ENCODE measurements at regions not wholly inside any gene's neighbourhood (a gene's known extent, or its start where the extent isn't known, plus 50 kb on each side); places are given as distances from the start of the nearest gene placed in this dataset.

DNA sequence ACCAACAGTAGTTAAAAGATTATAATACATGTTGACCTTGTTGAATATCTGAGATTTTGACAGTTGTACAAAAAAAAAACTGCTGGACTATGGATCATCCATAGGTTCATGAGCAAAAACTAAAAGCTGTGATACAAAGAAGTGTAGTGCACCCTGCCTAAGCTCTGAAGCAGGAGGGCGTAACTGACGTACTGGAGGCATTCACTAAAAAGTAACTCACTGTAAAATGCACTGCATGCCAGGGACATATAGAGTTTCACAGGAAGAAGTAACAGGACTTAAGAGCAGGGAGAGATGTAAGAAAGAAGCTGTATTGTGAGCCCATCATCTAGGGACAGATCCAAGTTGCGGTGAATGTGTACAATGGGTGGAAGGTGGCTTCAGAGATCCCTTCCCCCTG, 177.9 kb downstream of the IRS2 start:
- H3K4me3 Mint-ChIP-seq = no peak overlapping the region
- H3K27ac Mint-ChIP-seq = no peak overlapping the region

DNA sequence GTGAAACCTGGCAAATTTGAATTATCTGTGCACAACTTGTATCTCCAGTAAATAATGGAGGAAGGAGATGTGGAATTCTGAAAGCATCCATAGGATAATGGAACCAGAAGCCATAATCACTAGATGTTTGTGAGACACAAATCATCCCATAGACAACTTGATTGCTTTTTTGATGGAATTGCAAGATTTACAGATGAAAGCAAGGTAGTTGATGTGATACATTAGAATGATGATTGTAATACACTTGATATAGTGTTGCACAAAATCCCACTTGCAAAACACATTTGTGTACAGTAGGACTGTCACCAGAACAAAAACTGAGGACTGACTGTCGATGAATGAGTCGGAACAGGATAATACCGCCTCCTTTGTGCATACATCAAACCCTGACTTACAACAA, 178.3 kb downstream of the IRS2 start:
- Mint-ChIP-seq H3K36me3 (no peaks in the 10 kb centered on the region), H3K4me3 (no peak overlapping the region), H3K4me1 (no peaks in the 10 kb centered on the region), H3K9me3 (peaks cover 2 to 13% (median 6%) of the 10 kb centered on the region in 3 donors), H3K27me3 (no peaks in the 10 kb centered on the region), H3K27ac (no peak overlapping the region)

More for the DNA sequence above, 177.9 kb downstream of the IRS2 start:
- H3K4me1 Mint-ChIP-seq = no peaks in the 10 kb centered on the region
- no peaks in the 10 kb centered on the region for H3K36me3 Mint-ChIP-seq
- H3K27me3 Mint-ChIP-seq = no peaks in the 10 kb centered on the region
- H3K9me3 Mint-ChIP-seq = peaks cover 2 to 13% (median 6%) of the 10 kb centered on the region in 3 donors

DNA sequence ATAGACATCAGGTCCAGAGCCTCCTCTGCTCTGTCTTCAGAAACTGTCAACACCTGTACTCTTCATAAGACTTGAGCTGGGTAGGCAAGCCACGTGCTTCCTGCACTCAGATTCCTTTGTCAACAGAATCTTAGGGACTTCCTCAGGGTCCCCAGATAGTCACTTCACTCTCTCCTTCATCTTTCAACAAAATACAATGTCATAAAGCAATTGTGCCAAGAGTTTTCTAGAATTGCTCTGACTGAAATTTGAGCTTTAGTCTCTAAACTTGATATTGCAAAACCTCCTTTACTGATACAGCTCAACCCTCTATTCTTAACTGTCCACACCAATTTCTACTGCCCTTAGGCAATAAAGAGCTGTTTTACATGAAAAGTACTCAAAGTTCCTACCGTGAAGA, 179.9 kb downstream of the IRS2 start:
- Mint-ChIP-seq H3K4me3 (no peak overlapping the region), H3K4me1 (no peaks in the 10 kb centered on the region), H3K36me3 (no peaks in the 10 kb centered on the region), H3K9me3 (peaks cover 2 to 13% (median 6%) of the 10 kb centered on the region in 3 donors), H3K27ac (no peak overlapping the region), H3K27me3 (no peaks in the 10 kb centered on the region)

DNA sequence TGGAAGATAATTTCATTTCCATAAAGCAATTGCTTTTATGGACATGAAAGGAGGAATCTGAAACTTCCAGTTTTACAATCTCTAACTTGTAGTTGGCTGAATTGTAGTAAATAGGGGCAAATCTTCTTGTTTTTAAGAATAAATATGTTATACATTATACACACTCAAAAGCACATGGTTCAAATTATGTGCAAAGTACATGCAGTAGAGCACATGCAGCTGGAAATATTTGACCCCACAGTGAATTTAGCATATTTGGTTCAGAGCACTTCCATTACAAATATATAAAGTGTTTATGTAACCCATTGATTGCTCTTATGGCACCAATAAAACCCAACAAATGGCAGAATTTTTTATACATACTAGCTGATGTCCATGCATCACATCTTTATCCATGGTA, 180.5 kb downstream of the IRS2 start:
- Mint-ChIP-seq H3K4me3 (no peak overlapping the region), H3K4me1 (no peaks in the 10 kb centered on the region), H3K27me3 (peaks cover 1% of the 10 kb centered on the region), H3K27ac (no peak overlapping the region), H3K36me3 (no peaks in the 10 kb centered on the region), H3K9me3 (peaks cover 2 to 13% (median 6%) of the 10 kb centered on the region in 3 donors)

DNA sequence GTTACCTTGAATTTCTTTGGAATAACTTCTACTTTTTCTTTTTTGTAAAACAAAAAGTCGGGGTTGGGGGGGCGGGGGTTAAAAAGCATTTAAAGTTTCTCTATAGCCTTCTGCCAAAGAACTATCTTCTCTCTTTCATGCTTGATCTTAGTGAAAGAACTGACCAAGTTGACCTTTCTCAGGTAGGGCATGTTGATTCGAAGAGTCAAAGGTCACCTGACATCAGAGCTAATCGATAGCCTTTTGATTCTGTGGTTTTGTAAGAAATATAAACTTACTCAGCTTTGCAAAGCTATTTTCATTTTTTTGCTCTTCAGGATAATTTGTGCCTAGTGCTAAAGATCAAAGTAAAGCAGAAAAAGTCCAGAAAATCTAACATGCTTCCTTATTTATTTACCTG, 181.5 kb downstream of the IRS2 start:
- Mint-ChIP-seq H3K36me3 (no peaks in the 10 kb centered on the region), H3K4me3 (no peak overlapping the region), H3K27ac (no peak overlapping the region), H3K27me3 (peaks cover 1% of the 10 kb centered on the region), H3K4me1 (no peaks in the 10 kb centered on the region), H3K9me3 (peaks cover 2 to 13% (median 6%) of the 10 kb centered on the region in 3 donors)

DNA sequence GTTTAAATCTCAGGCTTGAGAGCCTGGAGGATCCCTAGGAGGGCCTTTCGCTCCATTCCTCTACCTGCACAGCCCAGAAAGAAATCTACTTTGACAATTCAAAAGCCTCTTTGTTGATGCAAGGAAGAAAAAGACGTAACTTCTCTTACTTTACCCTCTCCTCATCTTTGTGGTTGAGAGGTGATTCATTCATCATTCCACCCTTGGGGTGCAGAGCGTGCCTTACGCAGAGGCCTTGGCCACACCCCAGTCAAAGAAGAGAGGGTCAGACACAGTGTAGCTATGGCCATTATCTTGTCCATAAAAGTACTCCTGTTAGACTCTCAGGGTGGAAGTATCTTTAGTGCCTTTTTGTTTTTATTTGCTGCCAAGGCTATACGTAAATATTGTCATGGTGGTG, 184.0 kb downstream of the IRS2 start:
- Mint-ChIP-seq H3K36me3 (no peaks in the 10 kb centered on the region), H3K4me3 (no peak overlapping the region), H3K9me3 (peaks cover 0 to 4% (median 3%) of the 10 kb centered on the region in 3 donors), H3K4me1 (no peaks in the 10 kb centered on the region), H3K27me3 (peaks cover 1% of the 10 kb centered on the region), H3K27ac (no peak overlapping the region)

DNA sequence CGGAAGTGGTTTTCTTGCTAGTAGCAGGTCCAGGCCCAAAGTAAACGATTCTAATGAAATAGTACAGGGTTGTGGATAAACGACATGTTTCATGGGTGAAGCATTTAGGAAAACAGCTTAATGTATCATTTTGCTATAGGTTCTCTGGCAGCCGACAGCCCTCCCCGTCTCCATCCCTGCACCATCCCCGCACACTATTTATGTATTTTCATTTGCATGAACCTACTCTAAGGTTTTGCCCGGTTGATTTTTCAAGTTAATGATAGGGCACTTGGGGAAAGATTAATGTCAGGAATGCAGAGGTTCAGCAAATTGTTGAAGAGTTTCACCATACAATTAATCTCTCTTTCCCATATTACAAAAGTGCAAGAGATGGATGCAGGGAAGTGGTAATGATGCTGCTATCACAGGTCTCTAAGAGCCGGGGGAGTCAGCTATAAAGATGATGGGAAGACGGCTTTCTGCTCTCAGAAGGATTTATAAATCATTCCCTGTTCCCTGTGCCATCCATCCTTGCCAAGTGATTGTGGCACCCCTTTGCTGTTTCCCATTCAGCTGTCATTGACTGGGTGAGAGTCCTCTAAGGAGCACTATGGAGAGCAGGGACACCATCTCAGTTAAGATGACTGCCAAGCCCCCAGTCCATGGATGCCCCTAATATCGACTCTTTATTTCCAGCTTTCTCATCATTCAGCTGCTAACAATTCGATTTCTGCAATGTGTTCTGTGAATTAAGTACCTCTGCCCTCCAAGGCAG, 186.3 kb downstream of the IRS2 start:
- Mint-ChIP-seq H3K9me3 (peaks cover 0 to 3% (median under 1%) of the 10 kb centered on the region in 3 donors), H3K4me1 (no peaks in the 10 kb centered on the region), H3K27me3 (peaks cover 1% of the 10 kb centered on the region), H3K4me3 (no peak overlapping the region), H3K36me3 (no peaks in the 10 kb centered on the region), H3K27ac (no peak overlapping the region)

DNA sequence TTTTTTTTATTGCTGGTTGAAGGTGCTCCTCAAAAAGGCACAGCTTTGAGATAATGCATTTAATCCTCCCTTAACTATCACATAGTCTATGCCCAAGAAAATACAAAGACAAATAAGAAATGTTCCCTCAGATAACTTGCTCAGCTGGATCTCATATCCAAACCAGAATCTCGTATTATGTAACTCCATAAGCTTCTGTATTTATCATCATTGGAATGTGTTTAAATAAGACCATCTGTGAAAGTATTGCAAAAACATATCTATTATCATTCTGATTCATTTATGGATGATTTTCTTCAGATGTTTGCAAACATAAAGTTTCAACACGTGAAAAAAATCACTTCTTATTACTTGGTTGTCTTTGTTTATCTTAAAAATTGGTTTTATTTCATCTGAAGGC, 190.9 kb downstream of the IRS2 start:
- Mint-ChIP-seq H3K36me3 (no peaks in the 10 kb centered on the region), H3K4me1 (no peaks in the 10 kb centered on the region), H3K9me3 (peaks cover 0 to 2% (median 0%) of the 10 kb centered on the region in 3 donors), H3K27me3 (no peaks in the 10 kb centered on the region), H3K27ac (no peak overlapping the region), H3K4me3 (no peak overlapping the region)

DNA sequence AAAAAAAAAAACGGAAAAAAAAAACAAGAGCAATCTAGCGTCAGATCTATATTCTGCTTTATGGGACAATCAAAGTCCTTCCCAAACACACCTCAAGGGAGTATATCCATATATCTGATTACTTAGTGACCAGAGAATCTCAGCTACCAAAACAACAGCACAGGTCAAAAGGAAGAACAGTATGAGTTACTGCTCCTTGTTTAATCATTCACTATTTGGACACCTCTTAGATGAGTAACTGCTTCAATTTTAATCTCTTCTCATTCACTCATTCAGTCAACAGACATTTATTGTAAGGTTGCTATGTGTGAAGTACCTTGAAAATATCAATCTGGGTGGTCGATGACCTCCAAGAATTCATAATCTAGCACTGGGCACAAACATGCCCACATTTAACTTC, 193.2 kb downstream of the IRS2 start:
- H3K4me3 Mint-ChIP-seq = no peak overlapping the region

DNA sequence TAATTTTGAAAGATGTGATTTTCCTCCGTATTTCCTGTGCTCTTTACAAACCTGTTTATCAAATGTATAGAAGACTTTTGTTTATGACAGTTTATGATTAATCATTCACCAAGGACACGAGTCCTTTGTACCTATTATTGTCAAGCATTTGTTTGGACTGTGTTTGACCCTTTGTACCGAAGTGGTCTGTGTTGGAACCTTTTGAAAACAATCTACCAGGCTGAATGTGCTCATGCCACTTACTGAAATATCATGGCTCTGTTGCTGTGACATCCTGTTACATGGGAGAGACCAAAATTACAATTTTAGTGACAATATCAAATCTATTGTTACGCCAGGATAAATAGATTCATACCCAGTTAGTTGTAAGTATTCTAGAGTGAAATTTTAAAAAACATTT, 193.6 kb downstream of the IRS2 start:
- Mint-ChIP-seq H3K9me3 (peaks cover 0 to 4% (median 2%) of the 10 kb centered on the region in 3 donors), H3K36me3 (no peaks in the 10 kb centered on the region), H3K4me3 (no peak overlapping the region), H3K27me3 (no peaks in the 10 kb centered on the region), H3K4me1 (no peaks in the 10 kb centered on the region), H3K27ac (no peak overlapping the region)

More for the DNA sequence above, 193.2 kb downstream of the IRS2 start:
- H3K27me3 Mint-ChIP-seq = no peaks in the 10 kb centered on the region
- H3K4me1 Mint-ChIP-seq = no peaks in the 10 kb centered on the region
- H3K9me3 Mint-ChIP-seq = peaks cover 0 to 4% (median 2%) of the 10 kb centered on the region in 3 donors
- no peaks in the 10 kb centered on the region for H3K36me3 Mint-ChIP-seq
- no peak overlapping the region for H3K27ac Mint-ChIP-seq

DNA sequence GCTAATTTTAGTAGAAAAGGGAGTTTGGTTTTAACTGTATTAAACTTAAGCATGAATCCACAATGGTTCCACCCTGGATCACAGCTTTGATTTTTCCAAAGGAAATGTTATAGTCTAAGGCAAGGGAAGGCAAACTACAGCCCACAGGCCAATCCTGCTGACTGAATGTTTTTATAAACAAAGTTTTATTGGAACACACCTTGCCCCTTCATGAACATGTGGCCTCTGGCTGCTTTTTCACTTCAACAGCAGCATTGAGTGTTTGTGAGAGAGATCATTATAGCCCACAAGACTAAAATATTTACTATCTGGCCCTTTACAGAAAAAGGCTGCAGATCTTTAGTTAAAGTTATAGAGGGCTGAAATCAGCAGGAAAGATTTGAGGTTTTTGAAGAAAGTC, 198.7 kb downstream of the IRS2 start:
- H3K9me3 Mint-ChIP-seq = peaks cover 0 to 4% (median 2%) of the 10 kb centered on the region in 3 donors
- no peaks in the 10 kb centered on the region for H3K4me1 Mint-ChIP-seq
- H3K27ac Mint-ChIP-seq = no peak overlapping the region
- H3K36me3 Mint-ChIP-seq = no peaks in the 10 kb centered on the region
- H3K4me3 Mint-ChIP-seq = no peak overlapping the region
- H3K27me3 Mint-ChIP-seq = no peaks in the 10 kb centered on the region

DNA sequence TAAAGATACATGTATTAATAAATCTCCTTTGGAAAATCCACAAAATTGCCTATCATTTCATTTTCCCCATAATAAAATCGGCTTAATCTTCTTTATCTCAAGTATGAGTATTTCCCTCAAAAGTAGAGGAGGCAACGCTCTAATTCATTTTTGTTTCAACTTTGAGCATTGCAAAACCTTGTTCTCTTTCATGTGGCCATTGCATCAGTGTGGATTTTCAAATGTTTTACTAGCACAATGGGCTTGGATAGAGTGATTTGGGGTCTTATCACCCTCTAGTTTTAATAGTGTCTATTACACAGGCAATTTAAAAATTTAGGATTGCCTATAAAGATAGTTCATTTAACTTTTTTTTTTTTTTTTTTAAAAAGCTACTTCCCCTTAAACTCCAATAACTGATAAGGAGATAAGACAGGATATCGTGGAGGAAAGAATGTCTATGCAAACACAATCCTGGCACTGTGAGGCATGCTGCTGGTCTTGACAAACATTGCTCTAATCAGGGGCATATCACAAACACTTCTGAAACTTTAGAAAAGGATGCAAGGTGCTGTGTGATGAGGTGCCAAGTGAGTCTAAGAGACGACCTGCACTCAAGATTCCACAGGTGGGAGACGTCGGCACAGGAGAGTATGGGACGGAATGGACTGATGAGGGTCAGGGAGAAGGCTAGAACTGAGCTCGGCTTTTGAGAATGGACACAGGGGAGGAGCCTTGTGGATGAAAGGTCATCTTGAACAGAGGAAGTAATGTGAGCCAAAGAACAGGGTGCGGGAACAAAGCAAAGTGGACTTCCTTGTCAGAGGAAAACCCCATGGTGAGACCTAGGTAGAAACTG, 199.7 kb downstream of the IRS2 start:
- Mint-ChIP-seq H3K4me1 (no peaks in the 10 kb centered on the region), H3K27ac (peak overlapping the region in 1 of 3 donors; percentile 1), H3K27me3 (no peaks in the 10 kb centered on the region), H3K9me3 (peaks cover 0 to 4% (median 2%) of the 10 kb centered on the region in 3 donors), H3K36me3 (no peaks in the 10 kb centered on the region), H3K4me3 (no peak overlapping the region)

DNA sequence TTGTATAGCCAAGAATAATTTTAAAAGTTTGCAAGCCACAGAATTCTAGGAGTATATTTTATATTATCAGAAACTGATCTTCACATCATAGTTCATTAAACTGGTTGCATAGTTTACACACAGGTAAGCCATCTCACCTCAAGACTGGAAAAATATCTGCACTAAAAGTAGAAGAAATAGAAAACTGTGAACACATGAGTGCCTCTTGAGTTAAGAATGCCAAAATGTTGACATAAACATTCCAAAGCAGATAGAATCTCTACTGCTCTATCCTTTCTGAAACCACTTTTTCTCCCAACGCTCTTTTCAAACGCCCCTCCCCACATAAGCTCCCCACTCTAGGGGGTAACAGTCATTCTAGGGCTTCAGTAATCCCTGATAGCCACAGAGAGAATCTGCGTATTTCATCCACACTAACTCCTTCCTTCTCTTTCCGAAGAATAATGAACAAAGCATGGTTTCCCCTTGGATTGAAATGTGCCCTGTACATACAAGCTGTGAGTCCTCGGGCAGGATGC, 201.5 kb downstream of the IRS2 start:
- Mint-ChIP-seq H3K36me3 (no peaks in the 10 kb centered on the region), H3K27ac (no peak overlapping the region), H3K27me3 (no peaks in the 10 kb centered on the region), H3K4me1 (no peaks in the 10 kb centered on the region), H3K9me3 (peaks cover 0 to 2% (median 2%) of the 10 kb centered on the region in 3 donors), H3K4me3 (no peak overlapping the region)

DNA sequence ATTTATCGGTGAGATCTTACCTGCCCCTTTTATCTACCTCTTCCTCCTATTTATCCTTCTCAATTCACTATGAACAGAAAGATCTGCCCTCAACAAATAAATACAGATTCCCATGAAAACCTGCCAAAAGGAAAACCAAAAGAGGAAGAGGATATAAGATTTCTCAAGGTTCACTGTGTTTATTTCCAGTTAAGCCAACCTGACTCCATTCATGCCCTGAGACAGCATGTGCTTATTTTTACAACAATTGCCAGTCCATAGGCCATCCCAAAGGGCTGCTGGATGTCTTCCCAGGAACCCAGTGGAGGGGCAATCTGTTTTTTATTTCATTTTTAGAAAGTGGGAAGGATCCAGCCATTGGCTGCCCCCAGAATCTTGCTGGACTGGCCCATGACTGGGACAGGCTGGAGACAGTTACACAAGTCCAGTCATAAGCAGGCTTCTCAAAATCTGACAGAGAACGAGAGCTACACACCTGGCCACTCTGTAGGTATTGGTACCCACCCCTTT, 209.1 kb downstream of the IRS2 start:
- no peak overlapping the region for H3K27ac Mint-ChIP-seq
- H3K4me3 Mint-ChIP-seq = no peak overlapping the region
- no peaks in the 10 kb centered on the region for H3K27me3 Mint-ChIP-seq
- H3K4me1 Mint-ChIP-seq = no peaks in the 10 kb centered on the region
- no peaks in the 10 kb centered on the region for H3K36me3 Mint-ChIP-seq
- H3K9me3 Mint-ChIP-seq = no peaks in the 10 kb centered on the region

DNA sequence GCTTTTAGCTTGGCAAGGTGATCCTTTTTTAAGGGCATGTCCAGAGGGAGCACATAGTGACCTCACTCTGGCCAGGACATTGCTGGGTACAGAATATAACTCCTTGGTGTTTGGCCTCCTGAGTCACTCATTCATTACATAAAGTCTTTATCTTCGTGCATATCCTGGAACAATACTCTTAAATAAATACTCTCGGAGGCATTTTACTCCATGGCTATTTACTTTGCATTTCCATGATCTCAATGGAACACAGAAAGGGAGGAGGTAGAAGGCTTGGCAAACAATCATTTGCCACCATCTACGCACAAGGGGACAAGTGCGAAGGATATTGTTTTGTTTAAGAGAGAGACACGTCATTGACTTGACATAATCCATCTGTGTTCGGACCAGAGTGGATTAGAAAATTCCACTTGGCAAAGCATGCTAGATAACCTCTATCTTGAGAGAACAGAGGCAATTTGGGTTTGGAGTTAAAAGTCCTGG, 210.0 kb downstream of the IRS2 start:
- no peak overlapping the region for H3K4me3 Mint-ChIP-seq
- no peaks in the 10 kb centered on the region for H3K9me3 Mint-ChIP-seq
- no peaks in the 10 kb centered on the region for H3K27me3 Mint-ChIP-seq
- no peak overlapping the region for H3K27ac Mint-ChIP-seq
- no peaks in the 10 kb centered on the region for H3K36me3 Mint-ChIP-seq
- H3K4me1 Mint-ChIP-seq = no peaks in the 10 kb centered on the region
